Thymus (tissue), 11 donors: ENCODE measurements at regions not wholly inside any gene's neighbourhood (a gene's known extent, or its start where the extent isn't known, plus 50 kb on each side); places are given as distances from the start of the nearest gene placed in this dataset.
A peak's percentile ranks its signal among the peaks of the same experiment; 100 is the strongest.

ENCODE experiments used
- DNase-seq, 9 donors: peaks; one replicate each; pipeline ENCODE4 v3.0.0-alpha.2; 2013; ENCODE audit warnings: low spot score in 9 of 9, low read depth in 6 of 9, missing footprints in 1 of 9
- H3K27ac ChIP-seq, 2 donors: one replicate each; pipeline ENCODE4 v1.5.1; 2013; ENCODE audit warnings: control low read depth in 1 of 2, low read depth in 1 of 2, low read length in 1 of 2, mild to moderate bottlenecking in 1 of 2, moderate library complexity in 1 of 2
- H3K27me3 ChIP-seq, 2 donors: one replicate each; pipeline ENCODE4 v1.5.1; 2013; ENCODE audit warnings: low read length in 1 of 2; ENCODE audit not compliant: control insufficient read depth in 2 of 2, insufficient read depth in 1 of 2
- H3K36me3 ChIP-seq, 2 donors: one replicate each; pipeline ENCODE4 v1.5.1; 2013; ENCODE audit warnings: low read length in 1 of 2, mild to moderate bottlenecking in 1 of 2, moderate library complexity in 1 of 2; ENCODE audit not compliant: control insufficient read depth in 2 of 2, insufficient read depth in 2 of 2
- H3K4me1 ChIP-seq, 2 donors: one replicate each; pipeline ENCODE4 v1.5.1; 2013; ENCODE audit warnings: low read length in 2 of 2; ENCODE audit not compliant: control insufficient read depth in 2 of 2, insufficient read depth in 2 of 2
- H3K4me3 ChIP-seq, 2 donors: one replicate each; pipeline ENCODE4 v1.5.1; 2013; ENCODE audit warnings: low read length in 2 of 2, control low read depth in 1 of 2, mild to moderate bottlenecking in 1 of 2
- H3K9me3 ChIP-seq, 2 donors: one replicate each; pipeline ENCODE4 v1.5.1; 2013; ENCODE audit warnings: low read length in 1 of 2, mild to moderate bottlenecking in 1 of 2; ENCODE audit not compliant: control insufficient read depth in 2 of 2, insufficient read depth in 1 of 2
- WGBS: extraction: QIAGEN DNeasy Blood & Tissue Kit; methylation state at CpG from one replicate; pipeline ENCODE4 v1.1.7; 2013; 5-methylcytosine and 5-hydroxymethylcytosine counted together
- donor health status: healthy.

DNA sequence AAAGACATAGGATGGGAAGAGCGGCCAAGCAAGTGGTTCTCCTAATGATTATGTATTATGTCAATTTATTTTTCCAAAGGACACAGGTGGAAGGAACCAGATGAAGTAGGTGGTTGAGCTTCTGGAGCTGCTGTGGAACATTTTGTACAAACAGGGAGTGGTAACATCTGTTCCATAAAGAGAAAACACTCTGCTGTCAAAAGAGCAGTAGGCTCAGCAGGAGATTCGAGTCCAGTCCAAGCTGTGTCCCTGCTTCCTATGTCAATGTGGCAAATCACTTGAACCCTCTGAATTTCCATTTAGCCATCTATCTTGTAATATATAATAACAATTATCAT lies 448.0 kb upstream of the ANKRD30A start:
- WGBS: 90% methylated on average over 2 of the region's 2 CpGs
- no peaks in the 10 kb centered on the region for H3K9me3 ChIP-seq
- no peak overlapping the region for H3K4me3 ChIP-seq
- H3K36me3 ChIP-seq: no peaks in the 10 kb centered on the region
- no peak for DNase-seq
- H3K27ac ChIP-seq: peak overlapping the region in 1 of 2 donors; percentile 7
- H3K4me1 ChIP-seq: no peaks in the 10 kb centered on the region
- no peaks in the 10 kb centered on the region for H3K27me3 ChIP-seq

DNA sequence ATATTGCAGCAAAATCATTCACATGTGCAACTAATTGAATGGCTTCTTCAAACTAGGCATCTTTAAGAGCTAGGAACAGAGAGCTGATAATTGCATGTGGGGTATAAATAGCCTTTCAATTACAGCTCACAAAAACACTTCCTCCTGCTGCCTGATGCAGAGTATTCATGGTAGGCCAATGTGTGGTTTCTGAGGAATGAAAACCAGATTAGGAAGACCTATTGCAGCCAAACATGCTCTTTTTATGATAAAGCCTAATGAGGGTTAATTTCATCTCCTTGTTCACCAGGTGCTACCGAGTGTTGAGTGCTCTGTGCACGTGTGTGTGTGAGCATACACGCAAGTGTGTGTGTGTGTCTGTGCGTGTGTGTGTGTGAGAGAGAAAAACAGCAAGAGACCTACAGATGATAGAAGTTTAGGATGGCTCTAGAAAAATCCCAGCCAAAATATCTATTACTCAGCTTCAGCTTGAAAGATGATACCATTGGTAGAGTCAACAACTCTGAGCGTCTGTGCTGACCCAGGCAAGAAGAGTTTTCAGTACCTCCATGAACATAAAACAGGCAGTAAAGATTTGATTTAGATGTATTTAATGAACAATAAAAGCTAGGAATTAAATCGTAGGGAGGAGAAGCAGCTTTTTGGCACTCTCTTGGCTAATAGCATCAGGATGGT lies 448.5 kb upstream of the ANKRD30A start:
- no peaks in the 10 kb centered on the region for H3K27me3 ChIP-seq
- H3K9me3 ChIP-seq: no peaks in the 10 kb centered on the region
- peak overlapping the region in 1 of 2 donors; percentile 57 for H3K27ac ChIP-seq
- H3K4me1 ChIP-seq: no peaks in the 10 kb centered on the region
- no peak overlapping the region for H3K4me3 ChIP-seq
- WGBS: 66% methylated on average over 6 of the region's 6 CpGs
- no peak for DNase-seq
- no peaks in the 10 kb centered on the region for H3K36me3 ChIP-seq

DNA sequence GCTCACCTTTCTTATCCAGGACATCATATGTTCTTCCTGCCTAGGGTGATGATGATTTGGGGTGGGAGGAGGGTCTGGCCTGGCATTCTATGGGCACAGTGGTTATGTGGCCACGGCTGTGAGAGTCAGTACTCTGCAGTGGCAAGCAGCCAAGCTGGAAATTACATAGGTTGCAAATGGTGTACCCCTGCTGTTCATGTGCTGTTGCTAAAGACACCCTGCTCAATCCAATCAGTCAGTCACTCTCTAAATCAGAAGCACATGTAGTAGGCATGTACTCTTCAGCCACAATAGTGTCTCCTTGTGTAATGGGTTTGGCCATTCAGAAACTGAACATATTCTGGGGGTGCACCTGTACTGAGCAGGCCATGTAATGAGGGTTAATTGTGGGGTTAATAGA lies 449.1 kb upstream of the ANKRD30A start:
- WGBS: 21% methylated on average over 1 of the region's 1 CpG
- H3K27me3 ChIP-seq: no peaks in the 10 kb centered on the region
- no peak for DNase-seq
- no peaks in the 10 kb centered on the region for H3K4me1 ChIP-seq
- H3K27ac ChIP-seq: peak overlapping the region in 1 of 2 donors; percentile 57
- no peak overlapping the region for H3K4me3 ChIP-seq
- H3K36me3 ChIP-seq: no peaks in the 10 kb centered on the region
- no peaks in the 10 kb centered on the region for H3K9me3 ChIP-seq

DNA sequence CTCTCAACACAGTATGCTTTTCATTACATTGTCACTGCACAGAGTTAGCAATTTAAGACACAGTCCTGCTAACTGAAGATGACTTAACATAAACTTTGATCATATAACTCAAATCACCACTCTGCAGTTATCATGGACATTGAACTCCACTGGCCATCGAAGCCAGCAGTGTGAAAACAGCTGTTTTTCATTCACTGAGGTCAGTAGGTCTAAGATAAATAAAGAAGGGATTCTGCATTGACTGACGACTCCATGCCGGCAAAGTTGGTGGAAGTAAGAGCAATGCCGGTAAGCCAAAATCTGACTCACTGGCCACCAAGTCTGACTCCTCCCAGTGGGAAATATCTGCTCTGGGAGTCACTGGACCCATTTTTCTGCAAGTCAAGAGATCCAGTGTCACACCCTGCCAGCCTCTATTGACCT lies 449.9 kb upstream of the ANKRD30A start:
- Histone ChIP-seq H3K36me3 (no peaks in the 10 kb centered on the region), H3K4me1 (no peaks in the 10 kb centered on the region), H3K27me3 (no peaks in the 10 kb centered on the region), H3K9me3 (no peaks in the 10 kb centered on the region), H3K4me3 (no peak overlapping the region), H3K27ac (no peak overlapping the region)
- WGBS: 88% methylated on average over 4 of the region's 4 CpGs
- no peak for DNase-seq

DNA sequence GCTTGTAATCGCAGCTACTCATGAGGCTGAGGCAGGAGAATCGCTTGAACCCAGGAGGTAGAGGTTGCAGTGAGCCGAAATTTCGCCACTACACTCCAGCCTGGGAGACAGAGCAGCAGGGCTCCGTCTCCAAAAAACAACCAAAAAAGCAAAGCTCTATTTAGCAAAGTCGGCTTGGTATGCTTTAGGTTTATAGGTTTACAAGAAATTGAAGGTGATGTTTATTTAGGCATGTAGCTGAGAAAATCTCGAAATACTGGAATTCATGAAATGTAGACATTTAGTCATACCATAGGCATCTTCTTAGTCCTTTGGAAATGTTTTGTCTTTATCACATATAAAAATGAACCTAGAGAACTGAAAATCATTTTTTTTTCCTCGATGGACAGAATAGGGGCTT lies 453.8 kb upstream of the ANKRD30A start:
- no peaks in the 10 kb centered on the region for H3K36me3 ChIP-seq
- no peaks in the 10 kb centered on the region for H3K27me3 ChIP-seq
- 92% methylated on average over 8 of the region's 8 CpGs for WGBS
- H3K27ac ChIP-seq: no peak overlapping the region
- no peaks in the 10 kb centered on the region for H3K4me1 ChIP-seq
- H3K4me3 ChIP-seq: no peak overlapping the region
- no peak for DNase-seq
- peaks cover 0 to 2% of the 10 kb centered on the region in 2 donors for H3K9me3 ChIP-seq

DNA sequence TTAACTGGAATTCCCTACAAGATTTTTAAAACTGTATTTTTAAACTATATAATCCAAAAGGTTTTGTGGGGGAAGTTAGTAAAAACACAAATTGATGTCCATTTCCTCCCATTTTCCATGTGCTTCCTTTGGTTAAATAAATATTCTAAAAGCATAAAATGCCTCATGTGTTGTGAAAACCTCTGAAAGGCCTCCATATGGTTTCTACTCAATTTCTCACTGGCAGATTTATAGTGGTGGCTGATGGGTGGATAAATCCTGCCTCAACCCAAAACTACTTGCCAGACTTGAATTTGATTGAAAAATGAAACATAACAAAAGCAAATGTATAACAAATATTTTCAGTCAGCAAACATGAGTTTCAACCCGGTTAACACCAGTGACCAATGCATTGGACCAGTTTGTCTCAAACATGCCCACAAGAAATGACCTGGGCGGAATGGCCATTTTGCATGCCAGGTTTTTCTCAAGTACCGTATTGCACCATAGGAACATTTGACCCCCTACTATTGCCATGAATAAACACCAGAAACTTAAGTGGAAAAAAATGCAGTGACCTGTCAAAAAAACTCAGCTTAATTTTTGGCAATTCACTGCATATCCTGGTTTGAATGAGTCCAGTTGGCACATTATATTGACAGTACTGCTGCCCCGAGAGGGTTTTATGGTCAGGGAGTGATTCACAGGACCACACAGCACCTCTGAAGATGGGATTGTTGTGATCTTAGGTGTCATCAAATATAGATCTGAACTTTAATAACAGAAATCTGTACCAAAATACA lies 454.6 kb upstream of the ANKRD30A start:
- no peak for DNase-seq

DNA sequence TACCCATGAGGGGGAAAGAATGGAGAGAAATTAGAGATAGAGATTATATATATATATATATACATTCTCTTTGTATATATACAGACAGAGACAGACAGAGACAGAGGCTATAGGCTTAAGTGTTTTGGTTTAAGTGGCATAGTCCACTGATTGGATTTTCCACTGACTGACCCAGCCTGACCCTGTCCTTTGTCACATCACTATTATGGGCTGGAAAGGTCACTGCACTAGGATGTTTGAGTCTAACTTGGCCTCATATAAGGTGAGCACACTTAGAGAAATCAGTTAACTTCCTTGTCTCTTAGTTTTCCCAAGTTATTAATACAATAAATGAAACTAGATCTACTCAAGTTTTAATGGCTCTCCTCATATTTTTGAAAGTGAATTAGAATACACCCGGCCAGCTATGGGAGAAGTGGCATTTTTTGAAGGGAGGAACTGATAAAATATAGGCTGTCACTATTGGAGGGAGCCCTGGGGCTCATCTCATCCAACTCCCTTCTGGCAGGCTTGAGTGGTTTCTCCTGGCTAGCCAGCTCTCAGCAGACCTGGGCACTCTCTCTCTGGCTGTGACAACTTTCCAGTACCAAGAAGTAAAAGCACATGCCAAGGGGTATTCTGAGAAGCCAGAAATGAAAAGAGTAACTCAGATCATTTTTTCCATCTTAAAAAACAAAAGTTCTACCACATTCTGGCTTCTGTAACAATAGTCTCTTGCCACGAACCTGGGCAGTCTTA lies 455.6 kb upstream of the ANKRD30A start:
- H3K9me3 ChIP-seq: peaks cover 0 to 2% of the 10 kb centered on the region in 2 donors
- DNase-seq: no peak
- H3K36me3 ChIP-seq: no peaks in the 10 kb centered on the region
- no peak overlapping the region for H3K27ac ChIP-seq
- H3K4me1 ChIP-seq: no peaks in the 10 kb centered on the region
- 46% methylated on average over 2 of the region's 2 CpGs for WGBS
- H3K27me3 ChIP-seq: no peaks in the 10 kb centered on the region
- no peak overlapping the region for H3K4me3 ChIP-seq

More for the DNA sequence above, 454.6 kb upstream of the ANKRD30A start:
- H3K4me1 ChIP-seq: no peaks in the 10 kb centered on the region
- no peak overlapping the region for H3K27ac ChIP-seq
- peaks cover 0 to 2% of the 10 kb centered on the region in 2 donors for H3K9me3 ChIP-seq
- WGBS: 95% methylated on average over 4 of the region's 4 CpGs
- no peak overlapping the region for H3K4me3 ChIP-seq
- H3K27me3 ChIP-seq: no peaks in the 10 kb centered on the region
- no peaks in the 10 kb centered on the region for H3K36me3 ChIP-seq

DNA sequence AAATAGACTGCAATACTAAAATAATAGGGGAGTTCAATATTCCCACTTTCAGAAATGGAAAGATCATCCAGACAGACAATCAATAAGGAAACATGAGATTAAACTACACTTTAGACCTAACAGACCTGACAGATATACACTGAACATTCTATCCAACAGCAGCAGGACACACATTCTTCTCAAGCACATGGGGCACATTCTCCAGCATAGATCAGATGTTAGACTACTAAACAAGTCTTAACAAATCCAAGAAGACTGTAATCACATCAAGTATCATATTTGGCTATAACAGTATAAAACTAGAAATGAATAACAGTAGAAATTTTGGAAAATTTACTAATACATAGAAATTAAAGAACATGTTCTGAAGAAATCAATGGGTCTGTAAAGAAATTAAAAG lies 458.9 kb upstream of the ANKRD30A start:
- Histone ChIP-seq H3K36me3 (no peaks in the 10 kb centered on the region), H3K27ac (no peak overlapping the region), H3K4me1 (no peaks in the 10 kb centered on the region), H3K4me3 (no peak overlapping the region), H3K27me3 (no peaks in the 10 kb centered on the region), H3K9me3 (peaks cover 0 to 2% of the 10 kb centered on the region in 2 donors)
- DNase-seq: no peak

DNA sequence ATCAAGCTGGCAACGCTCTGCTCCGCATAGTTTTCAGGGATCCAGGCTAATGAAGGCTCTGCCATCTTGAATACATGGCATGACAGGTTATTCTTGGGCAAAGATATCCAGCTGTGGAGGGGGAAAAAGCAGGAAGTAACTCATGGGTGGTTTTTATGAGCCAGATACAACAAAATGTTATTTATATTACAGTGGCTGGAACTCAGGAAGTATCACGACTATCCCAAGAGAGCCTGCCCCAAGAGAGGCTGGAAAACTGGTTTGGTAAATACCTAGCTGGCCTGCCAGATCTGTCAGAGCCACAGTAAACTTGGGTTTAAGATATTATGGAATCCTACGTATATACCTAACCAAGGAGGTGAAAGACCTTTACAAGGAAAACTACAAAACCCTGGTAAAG lies 462.8 kb upstream of the ANKRD30A start:
- no peak overlapping the region for H3K27ac ChIP-seq
- WGBS: 86% methylated on average over 4 of the region's 4 CpGs

More for the DNA sequence above, 462.8 kb upstream of the ANKRD30A start:
- H3K4me1 ChIP-seq: no peaks in the 10 kb centered on the region
- H3K9me3 ChIP-seq: peaks cover 0 to 3% of the 10 kb centered on the region in 2 donors
- no peaks in the 10 kb centered on the region for H3K27me3 ChIP-seq
- H3K4me3 ChIP-seq: no peak overlapping the region
- no peak for DNase-seq
- no peaks in the 10 kb centered on the region for H3K36me3 ChIP-seq
